ENCODE measurements at regions not wholly inside any gene's neighbourhood (a gene's known extent, or its start where the extent isn't known, plus 50 kb on each side); places are given as distances from the start of the nearest gene placed in this dataset.

- TF ChIP-seq CTCF (IDR thresholded peaks at IDR 0.05): no peak
- no peak for TF ChIP-seq POLR2A (IDR thresholded peaks at IDR 0.05)
Observed at GRCh38 chr4:1469043-1469442, 62.8 kb upstream of the NKX1-1 start.

Measured in testis (tissue), 2 donors.